Transverse colon (tissue), 4 donors: ENCODE measurements at regions not wholly inside any gene's neighbourhood (a gene's known extent, or its start where the extent isn't known, plus 50 kb on each side); places are given as distances from the start of the nearest gene placed in this dataset.
"Not testable (repeated sequence)": the region's sequence is repeated elsewhere in the genome, so short reads cannot be mapped to it uniquely, and the experiment has no call there.

Experiments
- CTCF ChIP-seq, 5 experiments: fragments of 200-600 bp in 3 of 5; fragments of 450-650 bp in 2 of 5; sonication (generic) in 3 of 5; IDR thresholded peaks; 1 replicate in 2 of 5; 2 replicates in 3 of 5; pipeline ENCODE4 v1.5.1; 2016 to 2017; ENCODE audit warnings: antibody characterized with exemption in 5 of 5, inconsistent platforms in 3 of 5, mild to moderate bottlenecking in 2 of 5, moderate library complexity in 1 of 5
- POLR2AphosphoS5 ChIP-seq, 3 donors: sonication (generic); formaldehyde crosslinking; IDR thresholded peaks; one replicate each; pipeline ENCODE4 v1.6.1; 2016; ENCODE audit warnings: antibody characterized with exemption in 3 of 3

GRCh38 chr7:73148570-73148969 lies 62.7 kb upstream of the SPDYE9 start:
- TF ChIP-seq CTCF, POLR2AphosphoS5 (IDR thresholded peaks at IDR 0.05): not testable (repeated sequence)
